ENCODE measurements at regions not wholly inside any gene's neighbourhood (a gene's known extent, or its start where the extent isn't known, plus 50 kb on each side); places are given as distances from the start of the nearest gene placed in this dataset.

DNA sequence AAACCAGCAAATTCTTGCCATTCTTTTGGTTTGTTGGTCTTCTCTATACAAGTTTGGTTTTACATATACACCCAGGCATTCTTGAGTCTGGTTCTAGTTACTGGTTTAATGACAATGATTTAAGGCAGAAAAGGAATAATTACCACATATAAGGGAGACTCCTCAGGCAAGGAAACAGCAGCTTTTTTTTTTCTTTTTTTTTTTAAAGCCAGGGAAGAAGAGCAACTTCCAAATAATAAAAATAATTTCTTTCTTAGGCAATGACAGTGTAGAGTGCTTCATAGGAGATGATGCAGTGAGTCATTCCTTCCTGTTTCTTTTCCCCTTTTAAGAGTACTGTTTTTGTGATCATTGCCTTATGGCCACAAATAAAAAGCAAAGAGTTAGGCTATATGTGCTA, 289.7 kb downstream of the DKK2 start:
- TF ChIP-seq, protein P1, sequence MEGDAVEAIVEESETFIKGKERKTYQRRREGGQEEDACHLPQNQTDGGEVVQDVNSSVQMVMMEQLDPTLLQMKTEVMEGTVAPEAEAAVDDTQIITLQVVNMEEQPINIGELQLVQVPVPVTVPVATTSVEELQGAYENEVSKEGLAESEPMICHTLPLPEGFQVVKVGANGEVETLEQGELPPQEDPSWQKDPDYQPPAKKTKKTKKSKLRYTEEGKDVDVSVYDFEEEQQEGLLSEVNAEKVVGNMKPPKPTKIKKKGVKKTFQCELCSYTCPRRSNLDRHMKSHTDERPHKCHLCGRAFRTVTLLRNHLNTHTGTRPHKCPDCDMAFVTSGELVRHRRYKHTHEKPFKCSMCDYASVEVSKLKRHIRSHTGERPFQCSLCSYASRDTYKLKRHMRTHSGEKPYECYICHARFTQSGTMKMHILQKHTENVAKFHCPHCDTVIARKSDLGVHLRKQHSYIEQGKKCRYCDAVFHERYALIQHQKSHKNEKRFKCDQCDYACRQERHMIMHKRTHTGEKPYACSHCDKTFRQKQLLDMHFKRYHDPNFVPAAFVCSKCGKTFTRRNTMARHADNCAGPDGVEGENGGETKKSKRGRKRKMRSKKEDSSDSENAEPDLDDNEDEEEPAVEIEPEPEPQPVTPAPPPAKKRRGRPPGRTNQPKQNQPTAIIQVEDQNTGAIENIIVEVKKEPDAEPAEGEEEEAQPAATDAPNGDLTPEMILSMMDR (conservative IDR thresholded peaks at IDR 0.05; ENCODE audit: low read depth, low read length), result no peak
- H3K4me3 ChIP-seq (ENCODE audit: low read length), result no peak overlapping the region
- no peak for DNase-seq (ENCODE audit: low read depth)

DNA sequence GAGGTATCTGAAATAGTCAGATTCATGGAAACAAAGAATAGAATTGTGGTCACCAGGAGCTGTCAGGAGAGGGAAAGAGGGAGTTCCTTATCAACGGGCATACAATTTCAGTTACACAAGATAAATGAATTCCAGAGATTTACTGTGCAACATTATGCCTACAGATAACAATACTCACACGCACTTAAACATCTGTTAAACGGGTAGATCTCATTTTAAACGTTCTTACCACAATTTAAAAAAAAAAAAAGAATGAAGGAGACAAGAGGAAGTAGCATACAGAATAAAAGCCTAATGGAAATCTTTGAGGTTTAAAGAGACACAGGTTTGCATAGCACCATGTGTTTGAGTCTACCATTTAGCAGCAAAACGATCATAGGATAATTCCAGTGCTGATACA, 298.0 kb downstream of the DKK2 start:
- H3K4me3 ChIP-seq (ENCODE audit: low read length), result no peak overlapping the region
- TF ChIP-seq, protein P1 (conservative IDR thresholded peaks at IDR 0.05; ENCODE audit: low read depth, low read length), result no peak
- DNase-seq (ENCODE audit: low read depth), result no peak

DNA sequence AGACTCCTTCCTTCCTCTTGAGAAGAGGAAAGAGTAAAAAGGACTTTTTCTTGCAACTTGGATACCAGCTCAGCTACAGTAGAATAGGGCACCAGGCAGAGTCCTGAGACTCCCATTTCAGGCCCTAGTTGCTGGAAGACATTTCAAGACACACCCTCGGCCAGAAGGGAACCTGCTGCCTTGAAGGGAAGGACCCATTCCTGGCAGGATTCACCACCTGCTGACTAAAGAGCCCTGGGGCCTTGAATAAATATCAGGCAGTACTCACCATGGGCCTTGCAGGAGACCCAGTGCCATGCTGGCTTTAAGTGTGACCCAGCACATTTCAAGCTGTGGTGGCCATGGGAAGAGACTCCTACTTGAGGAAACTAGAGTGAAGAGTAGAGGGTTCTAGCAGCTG, 317.6 kb downstream of the DKK2 start:
- TF ChIP-seq, protein P1 (conservative IDR thresholded peaks at IDR 0.05; ENCODE audit: low read depth, low read length), result no peak
- H3K4me3 ChIP-seq (ENCODE audit: low read length), result no peak overlapping the region
- DNase-seq (ENCODE audit: low read depth), result no peak

DNA sequence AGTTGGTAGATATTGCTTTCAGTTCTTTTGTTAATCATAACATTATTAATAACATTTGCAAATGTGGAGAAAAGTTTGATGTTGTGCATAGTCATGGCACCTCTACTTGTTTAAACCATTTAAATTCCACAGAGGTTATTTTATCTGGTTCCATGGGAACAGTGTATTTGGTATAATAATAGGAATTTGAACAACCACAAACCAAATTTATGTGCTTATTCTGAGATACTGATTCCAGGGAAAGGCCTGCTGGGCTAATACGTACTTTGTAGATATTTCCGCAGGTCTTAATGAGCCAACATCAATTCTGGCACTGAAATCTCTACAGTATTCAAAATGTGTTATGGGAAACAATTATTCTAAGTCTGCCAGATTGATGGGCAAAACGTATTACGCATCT, 319.0 kb downstream of the DKK2 start:
- H3K4me3 ChIP-seq (ENCODE audit: low read length), result no peak overlapping the region
- no peak for DNase-seq (ENCODE audit: low read depth)
- TF ChIP-seq, protein P1 (conservative IDR thresholded peaks at IDR 0.05; ENCODE audit: low read depth, low read length), result no peak

DNA sequence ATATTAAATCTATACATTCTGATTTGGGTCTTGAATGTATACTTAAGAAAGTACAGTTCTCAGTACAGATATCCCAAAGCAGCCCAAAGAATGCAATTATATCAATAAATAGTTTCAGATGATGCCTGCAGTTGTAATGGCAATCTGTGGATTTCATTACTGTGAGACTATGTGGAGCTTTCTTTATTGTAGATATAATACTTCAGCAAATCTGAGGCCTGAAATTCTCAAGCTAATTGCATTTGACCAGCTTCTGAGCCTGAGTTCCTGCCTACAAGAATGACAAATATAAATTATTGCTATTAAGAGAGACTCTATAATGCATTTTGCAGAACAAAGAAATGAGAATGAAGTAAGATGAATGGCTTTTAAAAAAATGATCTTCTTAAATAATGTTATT, 320.3 kb downstream of the DKK2 start:
- TF ChIP-seq, protein P1 (conservative IDR thresholded peaks at IDR 0.05; ENCODE audit: low read depth, low read length), result no peak
- no peak for DNase-seq (ENCODE audit: low read depth)
- H3K4me3 ChIP-seq (ENCODE audit: low read length), result no peak overlapping the region

DNA sequence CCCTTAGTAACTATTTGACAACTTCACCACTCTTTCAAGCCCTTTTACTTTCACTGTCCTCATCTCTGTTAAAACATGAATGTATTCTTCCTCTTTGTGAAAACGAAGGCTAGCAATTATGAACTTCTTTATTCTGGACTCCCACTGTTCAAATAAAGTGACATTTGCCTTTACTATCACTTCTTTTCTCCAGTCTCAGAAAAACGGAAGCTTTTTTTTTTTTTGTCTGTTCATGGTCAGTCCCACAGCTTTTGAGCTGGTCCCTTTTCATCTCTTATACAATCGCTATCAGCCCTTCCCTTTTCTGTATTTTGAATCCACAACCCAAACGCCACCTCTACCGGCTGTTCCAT, 327.7 kb downstream of the DKK2 start:
- TF ChIP-seq, protein P1 (conservative IDR thresholded peaks at IDR 0.05; ENCODE audit: low read depth, low read length), result no peak
- H3K4me3 ChIP-seq (ENCODE audit: low read length), result no peak overlapping the region
- no peak for DNase-seq (ENCODE audit: low read depth)

DNA sequence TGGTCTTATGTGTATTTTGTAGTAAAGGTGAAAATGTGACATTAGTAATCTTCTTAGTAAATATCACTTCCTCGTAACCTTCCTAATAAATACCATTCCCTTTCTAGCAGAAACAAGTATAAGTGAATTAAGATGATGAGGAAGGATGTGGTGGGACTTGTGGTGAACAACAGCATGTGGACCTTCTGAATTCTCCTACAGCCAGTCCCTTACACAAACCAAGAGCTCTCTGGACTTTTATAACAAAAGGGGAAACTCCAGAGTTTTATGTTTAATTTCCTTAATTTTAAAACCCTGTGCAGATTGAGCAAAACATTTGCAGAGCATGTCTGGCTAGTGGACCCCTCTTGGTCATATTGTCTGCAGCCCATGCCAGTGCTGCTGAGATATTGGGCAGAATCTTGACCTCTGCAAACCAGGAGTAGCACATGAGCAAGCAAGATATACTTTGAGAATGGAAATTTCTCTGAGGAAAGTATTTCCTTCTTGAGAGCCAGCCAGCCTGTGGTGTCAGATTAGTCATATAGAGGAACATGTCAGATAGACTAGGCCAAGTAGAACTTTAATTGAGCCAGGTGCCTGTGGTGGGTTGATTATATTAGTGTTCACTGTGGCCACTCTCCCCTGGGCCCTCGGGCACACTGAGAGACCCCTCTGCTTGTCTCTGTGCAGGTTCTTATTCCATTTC, 328.2 kb downstream of the DKK2 start:
- no peak overlapping the region for H3K4me3 ChIP-seq (ENCODE audit: low read length)
- no peak for DNase-seq (ENCODE audit: low read depth)

More for the DNA sequence above, 328.2 kb downstream of the DKK2 start:
- TF ChIP-seq, protein P1 (conservative IDR thresholded peaks at IDR 0.05; ENCODE audit: low read depth, low read length), result no peak
